GM21360 (cell line): ENCODE measurements at regions not wholly inside any gene's neighbourhood (a gene's known extent, or its start where the extent isn't known, plus 50 kb on each side); places are given as distances from the start of the nearest gene placed in this dataset.

ENCODE experiments used
- ATAC-seq: cut with Tn5 transposase; IDR thresholded peaks from one replicate; pipeline ENCODE4 v1.9.1; 2021; ENCODE audit warnings: mild to moderate bottlenecking, moderate library complexity; ENCODE audit not compliant: unreplicated experiment

DNA sequence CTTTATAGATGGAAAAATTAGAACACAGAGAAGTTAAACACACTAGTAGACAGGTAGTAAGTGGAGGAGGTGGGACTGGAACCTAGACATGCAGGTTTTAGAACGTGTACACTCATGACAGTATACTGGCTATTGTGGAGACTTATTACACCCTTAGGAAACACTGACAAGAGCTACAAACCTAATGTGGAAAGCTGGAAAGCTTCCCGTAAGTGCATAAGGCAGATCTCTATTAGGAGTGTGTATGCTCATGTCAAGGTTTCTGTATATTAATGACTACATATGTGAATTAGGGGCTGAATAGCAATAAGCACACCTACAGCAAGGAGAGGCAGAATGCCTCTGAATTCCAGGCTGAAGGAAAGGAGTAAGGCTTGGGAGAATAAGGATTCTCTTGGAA is 82.6 kb upstream of the SLC24A5 start:
- no peak for ATAC-seq

DNA sequence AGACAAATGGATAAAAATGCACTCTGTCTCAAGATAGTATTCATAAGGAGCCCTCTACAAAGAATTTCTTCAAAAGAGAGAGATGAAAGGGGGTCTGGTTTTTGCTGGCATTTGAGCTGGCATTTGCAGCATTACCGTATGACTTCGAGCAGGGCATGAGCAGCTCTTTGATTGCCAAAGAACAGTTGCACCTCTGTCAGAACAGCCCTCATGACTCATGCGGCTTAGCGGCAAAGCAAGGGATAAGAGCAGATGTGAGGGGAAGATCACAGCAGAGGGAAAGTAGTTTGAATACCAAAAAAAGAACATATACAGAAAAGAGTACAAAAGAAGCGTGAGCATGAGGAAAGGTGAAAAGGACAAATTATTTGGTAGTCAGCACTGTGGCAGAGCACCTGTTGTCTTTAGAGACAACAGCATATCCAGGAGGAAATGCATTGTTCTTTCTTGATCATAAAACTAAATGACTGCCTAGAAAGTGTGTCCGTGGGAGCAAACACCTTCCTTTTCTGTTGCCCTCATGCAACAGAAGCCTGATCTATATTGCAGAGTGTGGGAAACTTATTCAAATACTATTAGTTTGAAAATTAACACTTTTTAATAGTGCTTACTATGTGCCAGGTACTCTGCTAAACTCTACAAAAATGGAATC is 80.5 kb upstream of the SLC24A5 start:
- ATAC-seq: no peak

DNA sequence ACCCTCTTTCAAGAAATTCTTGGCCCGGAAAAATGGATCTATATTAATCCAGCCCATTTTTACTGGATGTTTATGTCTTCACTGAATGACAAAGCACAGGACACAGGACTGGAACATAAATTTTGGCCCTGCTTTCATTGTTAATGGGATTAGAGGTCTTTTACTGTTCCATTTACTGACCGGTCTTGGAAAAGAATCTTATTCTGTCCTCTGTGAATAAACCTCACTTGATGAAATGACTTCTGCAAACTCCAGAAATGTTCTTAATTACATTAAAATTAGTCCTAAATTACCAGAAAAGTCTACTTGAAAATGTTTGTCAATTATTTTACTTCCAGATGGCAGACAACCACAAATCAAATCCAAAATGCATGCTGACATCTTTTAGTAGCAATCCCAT is 79.3 kb upstream of the SLC24A5 start:
- ATAC-seq: no peak

DNA sequence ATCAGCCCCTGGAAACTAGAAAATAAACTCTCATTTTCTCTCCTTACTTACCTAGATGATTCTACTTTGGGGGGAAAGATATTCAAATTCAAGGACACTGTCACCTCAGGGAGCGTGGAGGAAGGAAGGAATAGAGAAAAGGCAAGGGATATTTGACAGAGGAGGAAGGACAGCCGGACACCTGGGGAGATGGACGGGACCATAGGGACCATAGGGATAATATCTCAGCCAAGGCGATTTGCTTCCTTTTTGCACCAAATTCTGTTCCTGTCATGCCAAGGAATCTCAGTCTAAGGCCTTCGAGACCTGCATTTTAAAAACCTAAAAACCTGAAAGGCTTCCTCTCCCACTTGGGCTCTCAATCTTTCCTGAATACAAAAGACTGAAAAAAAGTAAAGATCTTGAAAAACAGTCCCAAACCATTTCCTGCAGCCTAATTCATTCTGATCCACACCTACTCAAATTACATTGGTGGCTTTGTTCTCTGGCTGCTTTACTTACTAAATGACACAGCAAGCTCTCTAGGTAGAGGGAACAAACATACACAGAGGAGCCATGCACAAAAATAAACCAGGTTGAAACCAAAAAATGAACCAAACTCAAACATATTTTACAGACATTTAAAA is 73.9 kb upstream of the SLC24A5 start:
- no peak for ATAC-seq

DNA sequence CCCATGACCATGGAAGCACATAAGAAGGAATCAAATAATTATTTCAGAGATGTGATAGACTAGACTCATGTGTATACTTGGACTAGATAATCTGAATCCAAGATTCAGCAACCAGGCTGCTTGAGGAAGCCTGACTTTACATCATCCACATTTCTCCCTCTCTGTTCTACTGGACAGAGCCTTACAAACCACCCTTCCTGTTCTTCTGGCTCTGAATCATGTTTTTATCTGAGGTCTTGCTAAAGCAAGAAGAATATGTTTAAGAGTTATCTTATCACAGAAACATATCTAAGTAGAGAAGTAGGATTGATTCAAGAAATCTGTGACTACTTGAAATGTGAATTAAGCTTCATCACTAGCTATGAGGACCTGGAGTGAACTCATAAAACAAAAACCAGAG is 71.1 kb upstream of the SLC24A5 start:
- no peak for ATAC-seq

DNA sequence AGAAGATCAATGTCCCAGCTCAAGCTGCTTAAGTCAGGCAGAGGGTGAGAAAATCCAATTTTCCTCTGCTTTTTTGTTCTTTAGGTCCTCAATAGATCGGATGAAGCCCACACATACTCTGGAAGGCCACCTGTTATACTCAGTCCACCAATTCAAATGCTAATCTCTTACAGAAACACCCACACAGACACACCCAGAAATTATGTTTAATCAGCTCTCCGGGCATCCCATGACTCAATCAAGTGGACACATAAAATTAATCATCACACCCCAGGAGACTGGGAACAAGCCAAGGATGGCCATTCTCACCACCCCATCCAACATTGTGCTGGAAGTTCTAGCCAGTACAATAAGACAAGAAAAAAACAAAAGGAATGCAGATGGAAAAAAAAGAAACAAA is 67.8 kb upstream of the SLC24A5 start:
- ATAC-seq: no peak

DNA sequence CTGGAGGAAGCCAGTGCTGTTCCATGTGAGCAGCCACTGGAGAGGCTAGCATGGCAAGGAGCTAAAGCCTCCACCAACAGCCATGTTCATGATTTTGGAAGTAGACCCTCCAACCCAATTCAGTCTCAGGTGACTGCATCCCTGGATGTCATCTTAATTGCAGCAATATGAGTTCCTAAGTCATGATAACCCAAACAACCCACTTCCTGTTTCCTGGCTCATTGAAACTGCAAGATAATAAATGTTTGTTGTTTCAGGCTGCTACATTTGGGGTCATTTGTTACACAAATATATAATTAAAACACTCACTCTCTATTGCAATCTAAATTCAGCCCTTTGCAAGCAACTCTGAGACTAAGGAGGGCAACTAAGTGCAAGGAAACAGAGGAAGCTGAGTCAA is 62.4 kb upstream of the SLC24A5 start:
- no peak for ATAC-seq

DNA sequence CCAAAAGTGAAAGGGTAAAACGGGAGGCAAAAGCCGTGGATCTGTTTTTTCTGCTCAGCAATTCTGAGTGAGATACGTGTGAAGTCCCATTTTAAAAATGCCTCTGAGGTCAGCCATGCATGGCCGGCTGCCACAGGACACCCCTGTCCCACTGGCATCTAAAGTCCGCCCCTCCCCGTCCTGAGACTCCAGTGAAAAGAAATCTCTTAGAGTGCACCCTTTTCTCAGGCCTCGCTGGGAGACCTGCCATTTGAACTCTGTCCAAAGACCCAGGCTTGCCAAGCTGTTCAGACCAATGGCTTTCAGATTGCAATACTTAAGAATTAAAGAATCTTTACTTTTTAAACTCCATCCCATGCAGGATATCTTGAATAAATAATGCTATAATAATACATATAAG is 61.0 kb upstream of the SLC24A5 start:
- no peak for ATAC-seq

DNA sequence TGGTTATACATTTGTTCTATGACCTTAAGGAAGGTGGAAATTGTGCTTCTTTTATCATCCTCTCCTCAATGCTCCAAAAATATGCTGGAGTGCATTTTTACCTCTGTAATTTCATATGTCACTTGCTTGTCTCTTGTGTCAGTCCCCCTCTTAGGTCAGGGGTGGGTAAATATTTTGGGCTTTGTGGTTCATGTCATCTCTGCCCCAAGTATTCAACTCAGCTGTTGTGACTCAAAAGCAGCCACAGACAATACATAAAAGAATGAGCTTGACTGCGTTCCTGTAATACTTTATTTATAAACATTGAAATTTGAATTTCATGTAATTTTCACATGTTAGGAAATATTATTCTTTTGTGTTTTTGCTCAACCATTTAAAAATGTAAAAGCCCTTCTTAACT is 60.4 kb upstream of the SLC24A5 start:
- no peak for ATAC-seq

DNA sequence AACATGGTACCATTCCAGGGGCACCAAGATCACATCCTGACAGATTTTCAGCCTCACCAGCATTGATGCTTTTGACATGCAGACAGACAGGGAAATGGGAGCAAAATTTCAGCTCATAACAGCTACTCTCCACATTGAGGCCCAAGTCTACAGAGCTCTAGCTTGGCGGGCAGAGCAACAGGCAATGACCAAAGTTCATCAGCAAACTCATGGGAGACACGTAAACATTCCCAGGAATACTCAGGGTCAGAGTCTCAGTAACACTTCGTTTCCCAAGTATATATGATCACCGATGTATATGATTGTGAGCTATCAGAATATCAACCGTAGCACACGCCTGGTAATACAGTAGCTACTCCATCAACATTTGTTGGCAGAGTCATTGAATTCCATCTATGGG is 59.2 kb upstream of the SLC24A5 start:
- no peak for ATAC-seq

DNA sequence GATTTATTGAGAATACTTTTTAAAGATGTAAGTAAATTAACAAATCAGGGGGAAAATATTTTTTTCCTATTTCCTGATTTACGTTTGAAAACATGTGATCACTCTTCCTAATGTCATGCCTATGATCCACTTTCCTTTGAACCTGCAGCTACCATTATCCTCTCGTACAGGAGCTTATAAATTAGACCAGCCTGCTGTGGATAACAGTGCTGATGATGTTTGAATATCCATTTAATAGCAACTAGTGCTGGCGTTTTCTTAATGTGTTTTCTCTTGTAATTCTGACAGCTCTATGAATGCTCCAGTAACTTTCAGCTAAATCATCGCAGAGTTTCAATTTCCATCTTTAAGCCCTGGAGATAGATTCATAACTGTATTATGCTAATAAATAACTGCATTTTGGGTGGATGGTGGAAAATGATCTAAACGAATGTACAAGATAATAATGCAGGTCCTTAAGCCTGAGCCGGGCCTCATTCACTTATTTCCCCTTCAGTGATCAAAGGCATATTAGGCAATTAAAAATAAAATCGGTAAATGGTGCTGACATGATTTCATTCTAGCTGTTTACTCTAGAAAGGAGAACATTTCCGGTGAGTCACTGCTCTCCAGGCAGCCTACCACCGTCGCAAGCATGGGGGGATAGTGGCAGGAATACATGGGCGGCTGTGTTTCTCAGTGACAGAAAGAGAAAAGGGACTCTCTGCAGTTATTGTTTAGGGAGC is 58.5 kb upstream of the SLC24A5 start:
- no peak for ATAC-seq

DNA sequence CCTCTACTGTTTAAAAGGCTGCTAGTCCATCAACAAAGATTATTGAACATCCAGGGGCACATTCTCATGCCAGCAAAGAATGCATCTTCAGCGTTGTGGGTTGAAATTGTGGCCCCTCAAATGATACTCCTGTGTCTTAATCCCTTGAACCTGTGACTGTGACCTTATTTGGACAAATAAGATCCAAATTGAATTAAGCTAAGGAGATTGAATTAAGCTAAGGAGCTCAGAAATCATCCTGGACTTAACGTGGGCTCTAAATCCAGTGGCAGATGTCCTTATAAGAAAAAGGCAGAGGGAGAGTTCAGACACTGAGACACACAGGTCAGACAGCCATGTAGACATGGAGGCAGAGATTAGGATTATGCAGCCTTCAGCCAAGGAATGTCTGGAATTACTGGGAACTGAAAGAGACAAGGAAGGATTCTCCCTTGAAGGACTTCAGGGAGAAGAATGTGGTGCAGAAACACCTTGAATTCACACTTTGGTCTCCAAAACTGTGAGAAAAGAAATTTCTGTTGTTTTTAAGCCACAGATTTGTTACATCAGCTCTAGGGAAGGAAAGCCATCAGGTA is 57.3 kb upstream of the SLC24A5 start:
- ATAC-seq: no peak

DNA sequence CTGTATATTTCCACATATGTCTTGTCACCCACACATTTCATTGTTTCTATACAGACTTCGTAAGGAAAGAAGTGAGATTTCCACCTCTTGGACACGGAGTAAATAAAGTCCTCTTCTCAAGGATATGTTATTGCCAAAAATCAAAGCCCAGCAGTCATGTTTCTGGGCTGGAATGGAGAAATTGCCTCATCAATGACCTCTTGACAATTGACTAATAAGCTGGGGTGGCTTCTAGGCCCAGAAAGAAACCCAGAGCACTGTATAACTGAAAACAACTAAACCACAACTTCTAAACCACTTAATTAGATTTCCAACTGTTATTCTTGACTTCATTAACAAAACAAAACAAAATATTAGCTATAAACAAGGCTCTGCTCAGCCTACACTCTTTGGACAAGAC is 56.4 kb upstream of the SLC24A5 start:
- ATAC-seq: no peak

DNA sequence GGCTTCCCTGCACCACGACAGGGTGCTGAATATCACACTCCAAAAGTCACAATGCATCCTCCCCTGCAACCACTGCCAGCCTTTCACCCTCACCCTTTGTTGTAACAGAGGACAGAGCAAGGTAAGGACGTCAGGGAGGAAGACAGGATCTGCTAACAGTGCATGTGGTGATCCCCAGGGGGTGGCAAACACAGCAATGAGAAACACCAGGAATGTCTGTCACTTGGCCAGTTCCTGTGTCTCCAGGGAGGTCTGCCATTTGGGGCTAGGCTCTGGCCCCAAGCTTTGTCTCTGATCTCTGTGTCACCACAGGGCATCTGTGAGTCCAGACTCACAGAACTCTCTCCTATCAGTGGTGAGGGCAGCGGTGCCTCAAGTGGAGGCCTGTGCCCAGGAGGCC is 54.3 kb upstream of the SLC24A5 start:
- ATAC-seq: no peak
